GM23338 (cell line): ENCODE measurements at regions not wholly inside any gene's neighbourhood (a gene's known extent, or its start where the extent isn't known, plus 50 kb on each side); places are given as distances from the start of the nearest gene placed in this dataset.

Experiments used
- ATAC-seq: fragments of 200-7000 bp; cut with Tn5 transposase; 3 replicates; pipeline ENCODE4 v1.9.1; 2020
- DNase-seq: peaks from one replicate; pipeline ENCODE4 v3.0.0-alpha.2; 2015; ENCODE audit warnings: low spot score
- H2AFZ ChIP-seq: fragments of 200-600 bp; sonication (generic); 2 replicates; pipeline ENCODE4 v1.8.0; 2016; ENCODE audit warnings: antibody characterized with exemption, mild to moderate bottlenecking, moderate library complexity
- H3F3A ChIP-seq: fragments of 200-600 bp; sonication (generic); replicated peaks from 2 replicates; pipeline ENCODE4 v1.8.0; 2017; ENCODE audit warnings: antibody characterized with exemption, mixed run types, low read depth
- H3K27ac ChIP-seq: fragments of 200-600 bp; sonication (generic); 2 replicates; pipeline ENCODE4 v1.6.1; 2016; ENCODE audit warnings: low read depth
- H3K27me3 ChIP-seq: fragments of 200-600 bp; sonication (generic); 2 replicates; pipeline ENCODE4 v1.8.0; 2016; ENCODE audit warnings: mild to moderate bottlenecking, mixed run types, moderate library complexity; ENCODE audit not compliant: insufficient read depth
- H3K36me3 ChIP-seq: fragments of 200-600 bp; sonication (generic); 2 replicates; pipeline ENCODE4 v1.8.0; 2016; ENCODE audit warnings: mild to moderate bottlenecking; ENCODE audit not compliant: insufficient read depth
- H3K4me1 ChIP-seq: fragments of 200-600 bp; sonication (generic); 2 replicates; pipeline ENCODE4 v1.8.0; 2016; ENCODE audit warnings: mild to moderate bottlenecking, moderate library complexity; ENCODE audit not compliant: insufficient read depth
- H3K4me2 ChIP-seq: fragments of 200-600 bp; sonication (generic); 2 replicates; pipeline ENCODE4 v1.7.1; 2017; ENCODE audit warnings: mixed run types
- H3K4me3 ChIP-seq: fragments of 200-600 bp; sonication (generic); 2 replicates; pipeline ENCODE4 v1.6.1; 2016; ENCODE audit warnings: mixed run types
- H3K79me2 ChIP-seq: fragments of 200-600 bp; sonication (generic); replicated peaks from 2 replicates; pipeline ENCODE4 v1.8.0; 2017; ENCODE audit warnings: mild to moderate bottlenecking; ENCODE audit not compliant: insufficient read depth
- H3K9me2 ChIP-seq: fragments of 200-600 bp; sonication (generic); 2 replicates; pipeline ENCODE4 v1.8.0; 2017; ENCODE audit not compliant: insufficient read depth
- H4K20me1 ChIP-seq: fragments of 200-600 bp; sonication (generic); replicated peaks from 2 replicates; pipeline ENCODE4 v1.8.0; 2017; ENCODE audit warnings: mild to moderate bottlenecking; ENCODE audit not compliant: insufficient read depth
- H3K27ac Mint-ChIP-seq: 2 replicates; pipeline ENCODE4 v1.8.0; 2020; ENCODE audit warnings: inconsistent platforms, mild to moderate bottlenecking, moderate library complexity, mixed read lengths
- H3K27me3 Mint-ChIP-seq: 3 replicates; pipeline ENCODE4 v1.8.0; 2022; ENCODE audit warnings: low read depth, mild to moderate bottlenecking, moderate library complexity, mixed read lengths, inconsistent platforms; ENCODE audit not compliant: insufficient read depth, poor library complexity
- H3K36me3 Mint-ChIP-seq: 3 replicates; pipeline ENCODE4 v1.8.0; 2021; ENCODE audit warnings: low read depth, mild to moderate bottlenecking, inconsistent platforms, moderate library complexity, mixed read lengths
- H3K4me1 Mint-ChIP-seq: 3 replicates; pipeline ENCODE4 v1.8.0; 2020; ENCODE audit warnings: mild to moderate bottlenecking, inconsistent platforms, mixed read lengths
- H3K4me3 Mint-ChIP-seq: 3 replicates; pipeline ENCODE4 v1.8.0; 2021; ENCODE audit warnings: moderate library complexity, mild to moderate bottlenecking, inconsistent platforms, mixed read lengths
- H3K9me3 Mint-ChIP-seq: 3 replicates; pipeline ENCODE4 v1.8.0; 2020; ENCODE audit warnings: moderate library complexity, mild to moderate bottlenecking, inconsistent platforms, mixed read lengths
- CREB1 ChIP-seq: fragments of 250-450 bp; sonication (Bioruptor Pico); IDR thresholded peaks from 2 replicates; pipeline ENCODE4 v1.5.0; 2020; ENCODE audit warnings: low read depth, mild to moderate bottlenecking, moderate library complexity
- CTCF ChIP-seq, 2 experiments: fragments of 200-600 bp in 1 of 2; sonication (generic) in 1 of 2; conservative IDR thresholded peaks; 2 replicates each; pipeline versions ENCODE4 v1.5.1 to v1.6.1; 2016 to 2017; ENCODE audit warnings: antibody characterized with exemption in 2 of 2, low read depth in 2 of 2, mild to moderate bottlenecking in 2 of 2, moderate library complexity in 1 of 2
- ETS1 ChIP-seq: IDR thresholded peaks from 2 replicates; pipeline ENCODE4 v1.6.1; 2016; ENCODE audit warnings: antibody characterized with exemption
- EZH2phosphoT487 ChIP-seq: fragments of 200-600 bp; sonication (generic); IDR thresholded peaks from one replicate; pipeline ENCODE4 v1.8.1; 2018; ENCODE audit warnings: antibody characterized with exemption; ENCODE audit not compliant: unreplicated experiment
- JUNB ChIP-seq: IDR thresholded peaks from one replicate; pipeline ENCODE4 v1.6.1; 2016; ENCODE audit warnings: antibody characterized with exemption; ENCODE audit not compliant: unreplicated experiment
- NANOG ChIP-seq: IDR thresholded peaks from 2 replicates; pipeline ENCODE4 v1.6.1; 2016; ENCODE audit warnings: antibody characterized with exemption, borderline replicate concordance
- POLR2AphosphoS5 ChIP-seq: IDR thresholded peaks from 2 replicates; pipeline ENCODE4 v1.6.1; 2016; ENCODE audit warnings: antibody characterized with exemption, low read depth
- STAT1 ChIP-seq: IDR thresholded peaks from one replicate; pipeline ENCODE4 v1.6.1; 2016; ENCODE audit warnings: antibody characterized with exemption; ENCODE audit not compliant: unreplicated experiment
- ZNF114 ChIP-seq: fragments of 250-450 bp; sonication (Bioruptor Pico); IDR thresholded peaks from 2 replicates; pipeline ENCODE4 v1.5.0; 2020; ENCODE audit warnings: mild to moderate bottlenecking, moderate library complexity
- ZNF331 ChIP-seq: fragments of 250-450 bp; sonication (Bioruptor Pico); IDR thresholded peaks from 2 replicates; pipeline ENCODE4 v1.5.0; 2020; ENCODE audit warnings: low read depth, mild to moderate bottlenecking, moderate library complexity
- TF ChIP-seq, protein P1 (sequence below): fragments of 250-450 bp; sonication (Bioruptor Pico); IDR thresholded peaks from 2 replicates; pipeline ENCODE4 v1.5.0; 2020; ENCODE audit warnings: mild to moderate bottlenecking, moderate library complexity

- TF ChIP-seq, protein P1, sequence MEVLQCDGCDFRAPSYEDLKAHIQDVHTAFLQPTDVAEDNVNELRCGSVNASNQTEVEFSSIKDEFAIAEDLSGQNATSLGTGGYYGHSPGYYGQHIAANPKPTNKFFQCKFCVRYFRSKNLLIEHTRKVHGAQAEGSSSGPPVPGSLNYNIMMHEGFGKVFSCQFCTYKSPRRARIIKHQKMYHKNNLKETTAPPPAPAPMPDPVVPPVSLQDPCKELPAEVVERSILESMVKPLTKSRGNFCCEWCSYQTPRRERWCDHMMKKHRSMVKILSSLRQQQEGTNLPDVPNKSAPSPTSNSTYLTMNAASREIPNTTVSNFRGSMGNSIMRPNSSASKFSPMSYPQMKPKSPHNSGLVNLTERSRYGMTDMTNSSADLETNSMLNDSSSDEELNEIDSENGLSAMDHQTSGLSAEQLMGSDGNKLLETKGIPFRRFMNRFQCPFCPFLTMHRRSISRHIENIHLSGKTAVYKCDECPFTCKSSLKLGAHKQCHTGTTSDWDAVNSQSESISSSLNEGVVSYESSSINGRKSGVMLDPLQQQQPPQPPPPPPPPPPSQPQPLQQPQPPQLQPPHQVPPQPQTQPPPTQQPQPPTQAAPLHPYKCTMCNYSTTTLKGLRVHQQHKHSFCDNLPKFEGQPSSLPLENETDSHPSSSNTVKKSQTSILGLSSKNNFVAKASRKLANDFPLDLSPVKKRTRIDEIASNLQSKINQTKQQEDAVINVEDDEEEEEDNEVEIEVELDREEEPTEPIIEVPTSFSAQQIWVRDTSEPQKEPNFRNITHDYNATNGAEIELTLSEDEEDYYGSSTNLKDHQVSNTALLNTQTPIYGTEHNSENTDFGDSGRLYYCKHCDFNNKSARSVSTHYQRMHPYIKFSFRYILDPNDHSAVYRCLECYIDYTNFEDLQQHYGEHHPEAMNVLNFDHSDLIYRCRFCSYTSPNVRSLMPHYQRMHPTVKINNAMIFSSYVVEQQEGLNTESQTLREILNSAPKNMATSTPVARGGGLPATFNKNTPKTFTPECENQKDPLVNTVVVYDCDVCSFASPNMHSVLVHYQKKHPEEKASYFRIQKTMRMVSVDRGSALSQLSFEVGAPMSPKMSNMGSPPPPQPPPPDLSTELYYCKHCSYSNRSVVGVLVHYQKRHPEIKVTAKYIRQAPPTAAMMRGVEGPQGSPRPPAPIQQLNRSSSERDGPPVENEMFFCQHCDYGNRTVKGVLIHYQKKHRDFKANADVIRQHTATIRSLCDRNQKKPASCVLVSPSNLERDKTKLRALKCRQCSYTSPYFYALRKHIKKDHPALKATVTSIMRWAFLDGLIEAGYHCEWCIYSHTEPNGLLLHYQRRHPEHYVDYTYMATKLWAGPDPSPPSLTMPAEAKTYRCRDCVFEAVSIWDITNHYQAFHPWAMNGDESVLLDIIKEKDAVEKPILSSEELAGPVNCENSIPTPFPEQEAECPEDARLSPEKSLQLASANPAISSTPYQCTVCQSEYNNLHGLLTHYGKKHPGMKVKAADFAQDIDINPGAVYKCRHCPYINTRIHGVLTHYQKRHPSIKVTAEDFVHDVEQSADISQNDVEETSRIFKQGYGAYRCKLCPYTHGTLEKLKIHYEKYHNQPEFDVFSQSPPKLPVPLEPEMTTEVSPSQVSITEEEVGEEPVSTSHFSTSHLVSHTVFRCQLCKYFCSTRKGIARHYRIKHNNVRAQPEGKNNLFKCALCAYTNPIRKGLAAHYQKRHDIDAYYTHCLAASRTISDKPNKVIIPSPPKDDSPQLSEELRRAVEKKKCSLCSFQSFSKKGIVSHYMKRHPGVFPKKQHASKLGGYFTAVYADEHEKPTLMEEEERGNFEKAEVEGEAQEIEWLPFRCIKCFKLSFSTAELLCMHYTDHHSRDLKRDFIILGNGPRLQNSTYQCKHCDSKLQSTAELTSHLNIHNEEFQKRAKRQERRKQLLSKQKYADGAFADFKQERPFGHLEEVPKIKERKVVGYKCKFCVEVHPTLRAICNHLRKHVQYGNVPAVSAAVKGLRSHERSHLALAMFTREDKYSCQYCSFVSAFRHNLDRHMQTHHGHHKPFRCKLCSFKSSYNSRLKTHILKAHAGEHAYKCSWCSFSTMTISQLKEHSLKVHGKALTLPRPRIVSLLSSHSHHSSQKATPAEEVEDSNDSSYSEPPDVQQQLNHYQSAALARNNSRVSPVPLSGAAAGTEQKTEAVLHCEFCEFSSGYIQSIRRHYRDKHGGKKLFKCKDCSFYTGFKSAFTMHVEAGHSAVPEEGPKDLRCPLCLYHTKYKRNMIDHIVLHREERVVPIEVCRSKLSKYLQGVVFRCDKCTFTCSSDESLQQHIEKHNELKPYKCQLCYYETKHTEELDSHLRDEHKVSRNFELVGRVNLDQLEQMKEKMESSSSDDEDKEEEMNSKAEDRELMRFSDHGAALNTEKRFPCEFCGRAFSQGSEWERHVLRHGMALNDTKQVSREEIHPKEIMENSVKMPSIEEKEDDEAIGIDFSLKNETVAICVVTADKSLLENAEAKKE (CRISPR knock-in tag) = no peak
- TF ChIP-seq JUNB = no peak
- TF ChIP-seq CREB1 (CRISPR knock-in tag) = no peak
- TF ChIP-seq ZNF114 (CRISPR knock-in tag) = no peak
- TF ChIP-seq NANOG = no peak
Observed at GRCh38 chr2:16336491-16336890, 329.1 kb downstream of the CYRIA start (continued).

- Histone ChIP-seq H2AFZ (peak overlapping the region; percentile 74; the same call in 1 of the 2 replicates), H3K27me3 (no peaks in the 10 kb centered on the region), H3K27ac (no peak overlapping the region), H3K9me2 (0 out of 2 replicates have a peak, but pooled peaks cover 5% of the 10 kb centered on the region), H3F3A (no peaks in the 10 kb centered on the region), H3K4me3 (no peak overlapping the region), H3K4me2 (no peak overlapping the region), H3K4me1 (peaks cover 15% of the 10 kb centered on the region), H4K20me1 (no peaks in the 10 kb centered on the region), H3K36me3 (no peaks in the 10 kb centered on the region), H3K79me2 (no peaks in the 10 kb centered on the region)
- H3K4me3 Mint-ChIP-seq = no peak overlapping the region
- peaks cover 15% of the 10 kb centered on the region for H3K4me1 Mint-ChIP-seq
- ATAC-seq (no peak), DNase-seq (no peak)
- H3K27me3 Mint-ChIP-seq = no peaks in the 10 kb centered on the region
- no peak overlapping the region for H3K27ac Mint-ChIP-seq
- peaks cover 5% of the 10 kb centered on the region; the same call in 1 of the 3 replicates for H3K36me3 Mint-ChIP-seq
- peaks cover 8% of the 10 kb centered on the region; the same call in 2 of the 3 replicates for H3K9me3 Mint-ChIP-seq
- TF ChIP-seq ZNF114 (CRISPR knock-in tag) (no peak), POLR2AphosphoS5 (no peak), CTCF (conservative IDR thresholded peaks at IDR 0.05; ENCODE audit: low read depth in 2 of 2) (no peak), ZNF331 (CRISPR knock-in tag) (no peak), CREB1 (CRISPR knock-in tag) (no peak), ETS1 (no peak), STAT1 (no peak), EZH2phosphoT487 (no peak)
Observed at GRCh38 chr2:16335947-16336346, 329.7 kb downstream of the CYRIA start.
